AG10803 (cell line): ENCODE measurements at regions not wholly inside any gene's neighbourhood (a gene's known extent, or its start where the extent isn't known, plus 50 kb on each side); places are given as distances from the start of the nearest gene placed in this dataset.

ENCODE experiments used
- DNase-seq: peaks from one replicate; pipeline ENCODE4 v3.0.0; 2010; ENCODE audit warnings: low read depth
- H3K4me3 ChIP-seq: 2 replicates; pipeline ENCODE4 v1.5.1; 2011; ENCODE audit warnings: mild to moderate bottlenecking, low read length, control low read depth
- CTCF ChIP-seq: conservative IDR thresholded peaks from 2 replicates; pipeline ENCODE4 v1.5.1; 2011; ENCODE audit warnings: mild to moderate bottlenecking, low read length, control low read depth, inconsistent platforms

GRCh38 chr20:19890445-19891051, 126.6 kb upstream of the NAA20 start:
- no peak for TF ChIP-seq CTCF
- no peak for DNase-seq
- H3K4me3 ChIP-seq, result no peak overlapping the region

- H3K4me3 ChIP-seq, result no peak overlapping the region
- DNase-seq, result no peak
- TF ChIP-seq CTCF, result no peak
These were observed 123.8 kb upstream of the NAA20 start for GRCh38 chr20:19893356-19893755.

- no peak for DNase-seq
- TF ChIP-seq CTCF, result no peak
These were observed 121.4 kb upstream of the NAA20 start for GRCh38 chr20:19895761-19896160.

GRCh38 chr20:19897891-19898290, 119.3 kb upstream of the NAA20 start:
- no peak for TF ChIP-seq CTCF
- no peak for DNase-seq
- H3K4me3 ChIP-seq, result no peak overlapping the region

More at GRCh38 chr20:19895761-19896160, 121.4 kb upstream of the NAA20 start:
- H3K4me3 ChIP-seq, result no peak overlapping the region

GRCh38 chr20:19901226-19901625, 115.9 kb upstream of the NAA20 start:
- no peak for DNase-seq
- TF ChIP-seq CTCF, result no peak

GRCh38 chr20:19903168-19903811, 113.9 kb upstream of the NAA20 start:
- H3K4me3 ChIP-seq, result no peak overlapping the region

More at GRCh38 chr20:19901226-19901625, 115.9 kb upstream of the NAA20 start:
- H3K4me3 ChIP-seq, result no peak overlapping the region

More at GRCh38 chr20:19903168-19903811, 113.9 kb upstream of the NAA20 start:
- TF ChIP-seq CTCF, result no peak
- peak; percentile 46 for DNase-seq
